ENCODE measurements at regions not wholly inside any gene's neighbourhood (a gene's known extent, or its start where the extent isn't known, plus 50 kb on each side); places are given as distances from the start of the nearest gene placed in this dataset.
"Not testable (repeated sequence)": the region's sequence is repeated elsewhere in the genome, so short reads cannot be mapped to it uniquely, and the experiment has no call there.

DNA sequence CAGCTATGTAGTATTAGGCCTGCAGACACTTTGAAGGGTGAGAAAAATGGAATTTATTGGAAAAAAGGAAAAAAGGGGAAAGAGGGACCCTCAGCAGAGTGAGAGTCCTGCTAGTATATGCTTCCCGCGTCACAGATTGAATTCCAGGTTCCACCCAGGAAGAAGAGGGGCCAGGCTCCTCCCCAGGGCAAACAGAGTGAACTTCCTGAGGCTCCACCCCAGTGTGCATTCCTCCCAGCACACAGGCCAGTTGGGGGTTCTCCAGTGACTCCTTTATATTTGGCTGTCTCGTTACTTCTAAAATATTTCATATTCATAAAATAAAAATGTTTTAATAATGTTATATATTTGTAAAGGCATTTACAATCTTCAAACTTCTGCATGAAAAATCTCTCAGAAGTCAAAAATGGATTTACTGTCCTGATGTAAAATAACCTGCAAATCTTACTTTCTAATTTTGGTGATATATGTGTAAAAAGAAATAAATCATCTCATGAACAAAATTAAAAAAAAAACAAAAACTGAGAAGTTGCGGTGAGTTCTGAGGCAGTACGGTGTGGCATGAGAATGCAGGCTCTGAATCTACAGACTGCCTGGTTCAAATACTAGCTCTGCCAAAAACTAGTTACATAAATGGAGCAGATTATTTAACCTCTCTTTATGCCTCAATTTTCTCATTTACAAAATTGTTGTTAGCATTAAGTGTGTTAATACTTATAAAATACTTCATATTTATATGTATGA, 175.8 kb upstream of the P2RY1 start:
- no peak for DNase-seq (ENCODE audit: low read depth in 2 of 3, low spot score in 2 of 3)

GRCh38 chr3:152662157-152662556, 172.8 kb upstream of the P2RY1 start:
- no peak for DNase-seq (ENCODE audit: low read depth in 2 of 3, low spot score in 2 of 3)

- no peak for DNase-seq (ENCODE audit: low read depth in 2 of 3, low spot score in 2 of 3)
Measured at GRCh38 chr3:152664766-152665165, 170.2 kb upstream of the P2RY1 start.

DNA sequence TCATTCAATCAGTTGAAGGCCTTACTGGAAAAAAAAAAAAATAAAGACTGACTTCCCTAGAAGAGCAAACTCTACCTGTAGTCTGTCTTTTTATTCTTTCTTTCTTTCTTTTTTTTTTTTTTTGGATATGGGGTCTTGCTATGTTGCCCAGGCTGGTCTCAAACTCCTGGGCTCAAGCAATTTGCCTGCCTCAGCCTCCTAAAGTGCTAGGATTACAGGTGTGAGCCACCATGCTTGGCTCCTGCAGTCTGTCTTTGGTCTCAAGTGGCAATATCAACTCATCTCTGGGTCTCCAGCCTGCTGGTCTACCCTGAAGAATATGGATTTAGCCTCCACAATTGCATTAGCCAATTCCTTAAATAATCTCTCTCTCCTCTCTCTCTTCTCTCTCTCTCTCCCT, 167.7 kb upstream of the P2RY1 start:
- DNase-seq (ENCODE audit: low read depth in 2 of 3, low spot score in 2 of 3): no peak

- DNase-seq (ENCODE audit: low read depth in 2 of 3, low spot score in 2 of 3): no peak
Measured at GRCh38 chr3:152669560-152669959, 165.4 kb upstream of the P2RY1 start.

DNA sequence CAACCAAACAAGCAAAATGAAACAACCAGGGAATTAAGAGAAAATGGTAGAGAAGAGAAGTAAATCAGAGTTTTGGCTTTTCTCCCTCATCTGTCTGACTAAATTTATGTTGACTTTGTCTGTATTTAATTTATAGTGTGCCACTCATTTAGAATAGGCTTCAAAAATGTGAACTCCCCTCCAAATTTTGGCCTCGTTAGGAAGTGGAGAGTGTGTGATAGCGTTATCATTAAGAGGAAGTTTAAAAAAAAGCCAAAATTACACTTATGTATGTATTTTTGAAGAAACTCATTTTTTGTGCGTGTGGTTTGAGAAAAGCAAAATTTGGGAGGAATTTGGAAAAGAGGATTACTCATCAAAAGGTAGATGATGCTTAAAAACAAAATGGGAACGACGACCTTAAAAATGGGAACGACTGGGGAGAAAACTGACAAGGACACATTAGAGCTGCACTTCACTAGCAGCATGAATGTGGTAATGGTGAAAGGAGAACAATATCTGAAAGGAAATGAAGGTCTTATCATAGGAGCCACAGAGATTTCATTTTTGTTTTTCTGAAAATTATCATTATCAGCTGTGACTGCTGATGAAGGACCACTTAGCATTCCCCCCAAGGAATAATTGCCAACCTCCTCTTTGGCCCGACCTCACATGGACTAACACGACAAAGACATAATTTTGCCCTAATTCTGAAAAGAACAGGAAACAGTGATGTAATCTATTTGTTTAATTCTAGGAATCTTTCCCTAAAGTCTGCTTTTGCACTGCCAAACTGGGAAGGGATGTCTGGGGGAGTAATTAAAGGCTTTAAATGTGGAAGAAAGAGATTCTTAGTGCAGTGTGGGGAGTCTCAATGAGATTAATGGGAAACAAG, 163.2 kb upstream of the P2RY1 start:
- DNase-seq (ENCODE audit: low read depth in 2 of 3, low spot score in 2 of 3): no peak

DNA sequence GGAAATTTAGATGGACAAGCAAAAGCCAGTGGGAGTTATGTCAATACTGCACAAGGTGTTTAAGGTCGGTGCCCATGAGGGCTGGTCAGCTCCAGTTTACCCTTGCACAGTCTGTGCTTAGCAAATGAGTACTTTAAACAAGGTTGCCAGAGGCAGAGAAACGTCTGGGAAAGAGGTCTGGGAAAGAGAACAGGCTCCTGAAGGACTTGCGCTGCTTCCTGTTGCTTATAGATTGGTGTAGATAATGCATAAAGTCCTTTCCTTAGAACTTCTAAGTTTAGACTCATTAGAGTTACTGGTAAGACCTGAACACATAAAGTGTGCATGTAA, 162.6 kb upstream of the P2RY1 start:
- DNase-seq (ENCODE audit: low read depth in 2 of 3, low spot score in 2 of 3): no peak

DNA sequence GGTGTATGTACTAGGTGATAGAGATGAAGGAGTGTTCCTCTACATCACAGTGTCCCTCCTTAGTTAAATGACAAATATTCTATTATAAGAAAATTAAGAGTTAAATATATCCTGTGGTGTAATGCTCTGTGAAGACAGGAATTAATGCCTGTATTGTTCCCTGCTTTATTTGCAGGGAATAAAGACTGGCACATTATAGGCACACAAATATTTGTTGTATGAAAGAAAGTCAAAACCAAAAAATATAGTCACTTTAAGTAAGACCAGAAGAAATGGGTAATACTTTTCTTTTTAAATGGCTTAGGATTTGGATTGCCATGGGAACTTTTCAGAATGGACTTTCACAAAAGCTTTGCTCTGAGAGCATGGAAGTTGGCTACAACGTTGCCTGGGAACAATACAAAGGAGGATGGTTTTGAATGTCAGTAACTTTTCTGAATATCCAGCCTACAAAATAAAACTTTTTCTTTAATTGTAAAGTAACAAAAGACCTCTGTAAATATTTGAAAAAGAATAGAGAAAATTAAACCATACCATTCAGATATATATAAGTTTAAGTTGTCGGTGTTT, 158.0 kb upstream of the P2RY1 start:
- DNase-seq (ENCODE audit: low read depth in 2 of 3, low spot score in 2 of 3): no peak

GRCh38 chr3:152677491-152677890, 157.4 kb upstream of the P2RY1 start:
- no peak for DNase-seq (ENCODE audit: low read depth in 2 of 3, low spot score in 2 of 3)

- DNase-seq (ENCODE audit: low read depth in 2 of 3, low spot score in 2 of 3): no peak
Measured at GRCh38 chr3:152682477-152682876, 152.5 kb upstream of the P2RY1 start.

DNA sequence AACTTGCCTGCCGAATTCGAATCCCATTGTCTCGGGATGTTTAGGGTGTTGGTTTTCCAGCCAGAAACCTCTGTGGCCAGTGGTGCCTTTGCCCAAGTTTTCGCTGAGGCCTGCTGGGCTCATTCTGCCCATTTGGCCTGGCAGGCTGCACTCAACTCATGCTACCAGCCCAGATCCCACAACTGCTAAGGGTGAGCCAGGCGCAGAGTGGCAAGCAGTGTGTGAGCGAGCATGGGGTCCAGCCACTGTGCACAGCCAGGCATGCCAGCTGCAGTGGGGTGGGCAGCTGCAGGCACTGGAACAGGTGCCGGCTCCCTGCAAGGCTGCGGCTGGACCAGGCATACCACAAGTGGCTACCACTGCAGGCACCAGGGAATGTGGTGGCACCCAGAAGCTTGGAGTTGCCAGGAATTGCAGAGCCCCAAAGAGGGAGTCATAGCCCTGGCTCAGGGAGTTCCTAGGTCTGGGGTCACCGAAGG, 151.4 kb upstream of the P2RY1 start:
- no peak for DNase-seq (ENCODE audit: low read depth in 2 of 3, low spot score in 2 of 3)

DNA sequence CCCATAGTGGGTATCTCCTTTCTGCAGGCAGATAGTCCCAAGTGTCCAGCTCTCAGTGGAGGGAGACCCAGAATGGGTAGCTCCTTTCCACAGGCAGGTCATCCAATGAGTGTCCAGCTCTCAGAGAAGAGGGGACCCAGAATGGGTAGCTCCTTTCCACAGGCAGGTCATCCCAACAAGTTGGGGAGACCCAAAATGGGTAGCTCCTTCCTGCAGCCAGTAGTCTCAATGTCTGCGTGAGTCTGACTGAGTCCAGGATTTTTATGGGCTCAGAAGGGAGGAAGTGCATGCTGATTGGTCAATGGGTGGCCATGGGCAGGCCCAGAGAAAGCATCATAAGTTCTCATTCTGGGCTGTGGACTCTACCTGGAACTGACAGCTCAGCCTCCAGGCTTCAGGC, 150.7 kb upstream of the P2RY1 start:
- DNase-seq (ENCODE audit: low read depth in 2 of 3, low spot score in 2 of 3): no peak

DNA sequence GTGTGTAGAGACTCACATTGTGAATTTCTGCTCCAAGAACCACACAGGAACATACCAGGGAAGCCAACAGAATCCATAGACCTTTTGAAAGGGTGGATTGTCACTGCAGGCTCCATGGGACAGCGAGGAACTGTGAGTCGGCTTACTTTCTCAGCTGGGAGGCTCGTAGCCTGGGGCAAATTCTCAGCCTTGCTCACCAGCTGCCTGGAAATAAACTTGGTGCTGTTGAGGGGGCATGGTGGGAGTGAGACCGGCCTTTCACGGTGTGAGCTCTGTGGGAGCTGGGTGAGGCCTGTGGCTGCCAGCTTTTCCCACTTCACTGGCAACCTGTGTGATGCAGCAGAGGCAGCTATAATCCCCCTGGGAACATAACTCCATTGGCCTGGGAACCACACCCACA, 146.6 kb upstream of the P2RY1 start:
- DNase-seq (ENCODE audit: low read depth in 2 of 3, low spot score in 2 of 3): no peak

GRCh38 chr3:152692326-152692725, 142.6 kb upstream of the P2RY1 start:
- DNase-seq (ENCODE audit: low read depth in 2 of 3, low spot score in 2 of 3): not testable (repeated sequence)

GRCh38 chr3:152693521-152694250, 141.2 kb upstream of the P2RY1 start:
- not testable (repeated sequence) for DNase-seq (ENCODE audit: low read depth in 2 of 3, low spot score in 2 of 3)

DNA sequence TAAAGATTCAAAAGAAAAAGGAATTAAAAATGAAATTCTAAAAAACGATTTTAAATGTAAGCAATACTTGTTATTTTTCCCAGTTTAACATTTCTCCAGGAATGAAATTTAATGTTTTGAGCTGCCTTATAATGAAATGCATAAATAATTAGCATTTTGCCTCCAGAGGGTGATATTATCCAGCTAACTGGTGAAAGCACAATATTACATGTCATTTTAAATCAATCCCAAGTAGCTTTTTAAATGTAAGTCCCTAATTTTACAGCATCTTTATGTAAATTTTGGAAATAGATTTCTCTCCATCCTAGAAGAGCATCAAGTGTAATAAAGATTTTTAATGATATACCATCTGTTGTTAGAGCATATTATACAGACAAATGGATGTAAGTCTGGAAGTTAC, 139.1 kb upstream of the P2RY1 start:
- DNase-seq (ENCODE audit: low read depth in 2 of 3, low spot score in 2 of 3): no peak

DNA sequence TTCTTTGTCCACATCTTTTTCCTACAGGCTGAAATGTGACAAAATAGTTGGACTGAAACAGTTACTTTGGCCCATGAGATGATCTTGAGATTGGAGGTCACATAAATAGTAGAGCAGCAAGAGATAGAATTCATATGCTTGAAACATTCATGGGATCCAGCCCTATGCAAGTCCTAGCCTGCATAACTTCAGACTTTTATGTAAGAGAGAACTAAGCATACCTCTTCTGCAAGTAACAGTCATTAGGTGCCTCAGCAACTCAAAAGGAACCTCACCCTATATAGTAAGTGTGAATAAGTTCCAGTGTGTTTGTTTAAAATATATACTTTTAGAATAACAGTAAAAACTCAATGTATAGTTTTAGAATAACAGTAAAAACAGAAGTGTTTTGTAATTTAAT, 138.0 kb upstream of the P2RY1 start:
- DNase-seq (ENCODE audit: low read depth in 2 of 3, low spot score in 2 of 3): no peak

DNA sequence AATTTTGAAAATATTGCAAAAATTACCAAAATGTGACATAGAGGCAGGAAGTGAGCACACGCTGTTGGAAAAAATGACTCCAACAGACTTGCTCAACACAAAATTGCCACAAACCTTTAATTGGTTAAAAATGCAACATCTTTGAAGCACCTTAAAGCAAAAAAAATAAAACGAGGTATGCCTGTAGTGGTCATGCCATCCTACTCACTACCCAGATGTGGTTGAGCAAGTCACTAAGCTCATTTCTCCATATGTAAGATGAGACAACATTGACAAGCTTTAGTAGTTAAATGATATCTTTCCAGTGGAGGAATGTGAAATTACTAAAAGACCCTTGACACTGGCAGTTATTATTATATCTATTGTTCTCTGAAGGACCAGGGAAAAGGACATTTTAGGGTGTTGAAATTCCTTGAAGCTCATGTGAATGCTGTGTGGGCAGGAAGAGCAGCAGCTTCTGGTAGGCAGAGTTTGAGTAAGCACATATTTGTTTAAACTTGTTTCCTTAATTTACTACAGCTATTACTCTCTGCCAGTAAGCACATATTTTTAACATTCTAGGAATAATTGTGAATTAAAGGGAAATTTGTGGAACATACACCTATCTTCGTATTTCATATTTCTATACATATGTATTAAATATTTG, 131.6 kb upstream of the P2RY1 start:
- no peak for DNase-seq (ENCODE audit: low read depth in 2 of 3, low spot score in 2 of 3)

DNA sequence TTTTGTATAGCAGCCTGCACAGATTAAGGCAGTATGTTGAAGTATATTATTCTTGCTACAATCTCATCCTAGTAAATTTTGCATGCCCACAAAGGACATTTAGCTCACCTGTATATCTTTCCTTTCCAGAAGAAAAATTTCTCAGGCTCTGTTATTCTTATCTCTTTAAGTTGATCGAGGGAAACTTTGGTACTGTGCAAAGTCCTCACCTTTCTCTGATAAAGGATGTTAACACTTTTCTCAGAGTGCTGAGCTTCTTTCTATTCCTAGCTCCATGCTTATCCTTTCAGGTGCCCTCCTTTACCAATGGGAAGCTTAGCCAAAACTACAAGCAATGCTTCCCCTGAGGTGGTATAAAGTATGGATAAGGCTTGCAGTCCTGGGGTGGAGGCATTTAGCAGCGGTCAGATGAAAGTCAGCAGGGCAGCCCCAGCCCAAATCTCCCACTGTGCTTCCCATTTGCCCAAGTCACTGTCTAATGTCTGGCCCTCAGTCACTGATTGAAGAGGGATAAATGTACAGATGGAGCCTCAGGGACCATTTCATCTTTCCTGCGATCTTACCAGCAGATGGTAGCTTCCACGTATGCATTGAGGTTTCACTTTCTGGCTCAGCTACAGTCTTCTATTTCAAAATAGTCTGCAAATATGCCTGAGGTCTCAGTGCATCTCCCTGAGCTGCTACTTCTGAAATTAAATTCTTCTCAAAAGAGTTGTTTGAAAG, 127.8 kb upstream of the P2RY1 start:
- DNase-seq (ENCODE audit: low read depth in 2 of 3, low spot score in 2 of 3): no peak

DNA sequence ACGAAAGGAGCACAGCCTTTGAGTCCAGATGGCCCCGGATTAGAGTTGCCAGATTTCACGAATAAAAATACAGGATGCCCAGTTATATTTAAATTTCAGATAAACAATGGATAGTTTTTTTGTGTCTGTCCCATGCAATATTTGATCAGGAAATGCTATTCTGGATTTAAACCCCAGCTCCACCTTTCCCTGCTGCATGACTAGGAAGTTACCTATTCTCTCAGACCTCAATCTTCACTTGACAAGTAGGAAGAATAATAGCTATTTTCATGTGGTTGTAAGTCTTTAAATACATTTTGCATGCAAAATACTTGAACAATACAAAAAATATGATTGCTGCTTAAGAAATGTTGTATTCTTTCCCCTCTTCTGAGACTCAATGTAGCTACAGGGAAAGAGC, 125.3 kb upstream of the P2RY1 start:
- DNase-seq (ENCODE audit: low read depth in 2 of 3, low spot score in 2 of 3): no peak

Data from activated CD8-positive, alpha-beta memory T cell treated with anti-CD3 and anti-CD28 coated beads for 48 hours (primary cell).